WTC11 (cell line): ENCODE measurements at regions not wholly inside any gene's neighbourhood (a gene's known extent, or its start where the extent isn't known, plus 50 kb on each side); places are given as distances from the start of the nearest gene placed in this dataset.

Source experiments
- CBFB ChIP-seq: sonication (generic); formaldehyde crosslinking; IDR thresholded peaks from 2 replicates; pipeline ENCODE4 v1.8.1; 2022; ENCODE audit warnings: mild to moderate bottlenecking, low read depth, missing genetic modification reagents
- CREB1 ChIP-seq: sonication (generic); formaldehyde crosslinking; IDR thresholded peaks from 2 replicates; pipeline ENCODE4 v1.8.0; 2023; ENCODE audit warnings: mild to moderate bottlenecking, missing genetic modification reagents
- CTCF ChIP-seq: fragments of 200-600 bp; IDR thresholded peaks from 2 replicates; pipeline ENCODE4 v1.8.0; 2022; ENCODE audit warnings: antibody characterized with exemption
- ERG ChIP-seq: fragments of 250-450 bp; sonication (Bioruptor Pico); IDR thresholded peaks from 2 replicates; pipeline ENCODE4 v1.8.0; 2021; ENCODE audit warnings: mild to moderate bottlenecking
- HMGXB4 ChIP-seq: sonication (generic); formaldehyde crosslinking; IDR thresholded peaks from 2 replicates; pipeline ENCODE4 v1.8.1; 2023; ENCODE audit warnings: mild to moderate bottlenecking, moderate library complexity, missing genetic modification reagents
- JUN ChIP-seq: sonication (generic); formaldehyde crosslinking; IDR thresholded peaks from 2 replicates; pipeline ENCODE4 v1.8.0; 2023; ENCODE audit warnings: mild to moderate bottlenecking, missing genetic modification reagents
- KAT7 ChIP-seq: sonication (generic); formaldehyde crosslinking; IDR thresholded peaks from 2 replicates; pipeline ENCODE4 v1.8.1; 2023; ENCODE audit warnings: missing genetic modification reagents, mild to moderate bottlenecking, borderline replicate concordance
- NFYB ChIP-seq: sonication (generic); formaldehyde crosslinking; conservative IDR thresholded peaks from 2 replicates; pipeline ENCODE4 v1.8.0; 2022; ENCODE audit warnings: low read depth, missing genetic modification reagents
- SMAD4 ChIP-seq: sonication (generic); formaldehyde crosslinking; IDR thresholded peaks from 2 replicates; pipeline ENCODE4 v1.8.0; 2022; ENCODE audit warnings: mild to moderate bottlenecking, missing genetic modification reagents
- ZBTB43 ChIP-seq: sonication (generic); formaldehyde crosslinking; IDR thresholded peaks from 2 replicates; pipeline ENCODE4 v1.8.1; 2023; ENCODE audit warnings: mild to moderate bottlenecking, missing genetic modification reagents
- ZSCAN18 ChIP-seq: fragments of 250-450 bp; sonication (Bioruptor Pico); IDR thresholded peaks from 2 replicates; pipeline ENCODE4 v2.1.2; 2022; ENCODE audit warnings: mild to moderate bottlenecking, moderate library complexity

- TF ChIP-seq HMGXB4 (CRISPR knock-in tag), result no peak
- TF ChIP-seq SMAD4 (CRISPR knock-in tag), result no peak
- TF ChIP-seq CTCF, result no peak
- no peak for TF ChIP-seq CREB1
- TF ChIP-seq NFYB (CRISPR knock-in tag), result no peak
- no peak for TF ChIP-seq CBFB (CRISPR knock-in tag)
- no peak for TF ChIP-seq KAT7 (CRISPR knock-in tag)
- no peak for TF ChIP-seq ZSCAN18 (CRISPR knock-in tag)
- TF ChIP-seq ERG (CRISPR knock-in tag), result no peak
- TF ChIP-seq ZBTB43 (CRISPR knock-in tag), result no peak
- no peak for TF ChIP-seq JUN (CRISPR knock-in tag)
These were observed 390.3 kb upstream of the MYT1L start for GRCh38 chr2:2721296-2721835.
